SIG-M5 treated with dmso at 0.1 percent for 504 hours (cell line): ENCODE measurements at regions not wholly inside any gene's neighbourhood (a gene's known extent, or its start where the extent isn't known, plus 50 kb on each side); places are given as distances from the start of the nearest gene placed in this dataset.

Source experiments
- DNase-seq: peaks from one replicate; lab custom pipeline; 2025; ENCODE audit not compliant: unreplicated experiment; lab: John Stamatoyannopoulos, UW

- no peak for DNase-seq
These were observed 598.2 kb upstream of the SYT4 start for GRCh38 chr18:43875511-43875910.

GRCh38 chr18:43876286-43876685 is 599.0 kb upstream of the SYT4 start:
- no peak for DNase-seq

GRCh38 chr18:43876748-43877147 is 599.5 kb upstream of the SYT4 start:
- no peak for DNase-seq

- DNase-seq = no peak
These were observed 600.5 kb upstream of the SYT4 start for GRCh38 chr18:43877616-43878321.

- no peak for DNase-seq
These were observed 602.1 kb upstream of the SYT4 start for GRCh38 chr18:43879415-43879814.

- DNase-seq = no peak
These were observed 605.2 kb upstream of the SYT4 start for GRCh38 chr18:43882358-43883055.

GRCh38 chr18:43883886-43884285 is 606.6 kb upstream of the SYT4 start:
- DNase-seq = no peak

- no peak for DNase-seq
These were observed 609.1 kb upstream of the SYT4 start for GRCh38 chr18:43886341-43886740.

GRCh38 chr18:43887491-43887890 is 610.2 kb upstream of the SYT4 start:
- no peak for DNase-seq

GRCh38 chr18:43888598-43888997 is 611.3 kb upstream of the SYT4 start:
- no peak for DNase-seq

GRCh38 chr18:43893001-43893637 is 615.8 kb upstream of the SYT4 start:
- no peak for DNase-seq

GRCh38 chr18:43904209-43904837 is 627.0 kb upstream of the SYT4 start:
- DNase-seq = no peak

GRCh38 chr18:43914018-43914417 is 636.7 kb upstream of the SYT4 start:
- DNase-seq = no peak

GRCh38 chr18:43916984-43917383 is 639.7 kb upstream of the SYT4 start:
- DNase-seq = no peak

- DNase-seq = no peak
These were observed 640.2 kb upstream of the SYT4 start for GRCh38 chr18:43917520-43917919.

- no peak for DNase-seq
These were observed 642.3 kb upstream of the SYT4 start for GRCh38 chr18:43919551-43919950.

GRCh38 chr18:43931439-43931838 is 654.1 kb upstream of the SYT4 start:
- no peak for DNase-seq

GRCh38 chr18:43932140-43932539 is 654.9 kb upstream of the SYT4 start:
- DNase-seq = no peak

GRCh38 chr18:43933177-43933576 is 655.9 kb upstream of the SYT4 start:
- no peak for DNase-seq

- DNase-seq = no peak
These were observed 657.0 kb upstream of the SYT4 start for GRCh38 chr18:43934322-43934721.

- DNase-seq = no peak
These were observed 657.6 kb upstream of the SYT4 start for GRCh38 chr18:43934781-43935471.
